ELF-1 (cell line): ENCODE measurements at regions not wholly inside any gene's neighbourhood (a gene's known extent, or its start where the extent isn't known, plus 50 kb on each side); places are given as distances from the start of the nearest gene placed in this dataset.
"Not testable (repeated sequence)": the region's sequence is repeated elsewhere in the genome, so short reads cannot be mapped to it uniquely, and the experiment has no call there.

Experiments used
- DNase-seq: peaks from one replicate; pipeline ENCODE4 v3.0.0-alpha.2; 2016; ENCODE audit warnings: low read depth, low spot score

GRCh38 chr2:208929894-208930427 is 493.9 kb upstream of the MAP2 start:
- DNase-seq = no peak

DNA sequence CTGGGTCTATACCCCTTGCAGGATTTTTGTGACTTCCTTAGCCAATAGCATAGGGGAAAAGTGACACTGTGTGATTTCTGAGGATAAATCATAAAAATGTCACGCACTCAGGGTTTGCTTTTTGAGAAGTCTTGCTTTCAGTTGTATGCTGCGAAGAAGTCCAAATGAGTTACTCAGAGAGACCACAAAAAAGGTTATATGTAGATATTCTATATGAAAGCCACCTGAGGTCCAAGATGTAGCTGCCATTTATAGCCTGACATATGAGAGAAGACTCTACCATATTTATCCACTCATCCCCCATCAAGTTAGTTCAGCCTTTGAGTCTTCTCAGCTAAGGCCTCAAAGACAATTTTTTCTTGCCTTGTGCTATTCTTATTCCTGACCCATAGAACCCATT is 488.3 kb upstream of the MAP2 start:
- no peak for DNase-seq

DNA sequence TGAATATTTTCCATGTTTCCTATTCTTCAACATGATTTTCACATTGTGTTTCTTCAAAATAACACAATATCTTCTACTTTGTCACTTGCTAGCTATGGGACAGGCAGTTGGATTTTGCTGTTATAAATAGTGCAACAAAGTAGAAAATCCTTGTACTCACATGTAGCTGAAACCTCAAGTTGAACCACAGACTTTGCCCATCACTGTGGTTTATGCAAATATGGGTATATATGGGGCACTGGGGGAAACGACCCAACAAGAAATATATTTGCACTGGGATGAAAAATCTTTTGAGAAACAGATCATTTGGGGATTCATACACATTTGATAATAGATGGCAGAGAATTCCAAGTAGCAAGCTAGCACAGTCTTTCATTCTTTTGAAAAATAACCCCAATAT is 486.3 kb upstream of the MAP2 start:
- no peak for DNase-seq

DNA sequence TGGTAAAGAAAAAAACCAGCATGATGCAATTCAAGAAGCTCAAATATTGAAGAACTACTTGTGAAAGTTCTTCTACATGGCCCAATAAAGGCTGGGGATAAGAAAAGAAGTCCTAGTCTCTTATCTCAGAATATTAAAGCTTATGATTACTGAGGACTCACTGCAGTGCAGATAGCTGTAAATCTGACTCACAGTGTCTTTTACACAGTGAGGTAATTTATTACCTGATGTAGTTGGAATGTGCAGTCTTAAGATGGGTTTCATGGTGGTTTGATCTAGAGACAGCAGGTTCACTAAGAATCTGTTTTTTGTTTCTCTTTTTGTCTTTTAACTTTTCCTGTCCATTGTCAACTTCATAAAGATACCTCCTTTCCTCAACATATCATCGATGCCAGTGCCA is 484.0 kb upstream of the MAP2 start:
- no peak for DNase-seq

- DNase-seq = no peak
These were observed 478.1 kb upstream of the MAP2 start for GRCh38 chr2:208945719-208946256.

- no peak for DNase-seq
These were observed 475.8 kb upstream of the MAP2 start for GRCh38 chr2:208948073-208948472.

- DNase-seq = no peak
These were observed 453.8 kb upstream of the MAP2 start for GRCh38 chr2:208970070-208970469.

- no peak for DNase-seq
These were observed 446.3 kb upstream of the MAP2 start for GRCh38 chr2:208977582-208977981.

DNA sequence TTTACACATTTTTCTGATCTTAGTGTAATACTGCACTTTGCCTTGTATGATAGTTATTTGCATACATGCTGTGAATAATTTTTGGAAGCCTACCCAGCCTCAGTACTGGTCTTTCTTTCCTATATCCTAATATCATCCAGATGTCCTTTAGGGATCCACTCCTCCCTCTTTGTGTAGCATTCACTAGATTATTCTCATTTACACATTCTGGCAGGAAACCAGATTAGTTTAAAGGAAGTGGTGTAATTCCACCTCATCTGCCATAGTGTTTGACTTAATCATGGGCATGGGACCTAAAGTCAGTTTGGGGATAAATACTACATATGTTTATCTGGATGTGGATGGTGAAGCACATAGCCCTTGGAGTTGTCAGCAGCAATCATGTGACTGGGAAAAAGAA is 444.9 kb upstream of the MAP2 start:
- no peak for DNase-seq

- DNase-seq = no peak
These were observed 443.5 kb upstream of the MAP2 start for GRCh38 chr2:208980321-208980720.

GRCh38 chr2:208982831-208983230 is 441.0 kb upstream of the MAP2 start:
- no peak for DNase-seq

DNA sequence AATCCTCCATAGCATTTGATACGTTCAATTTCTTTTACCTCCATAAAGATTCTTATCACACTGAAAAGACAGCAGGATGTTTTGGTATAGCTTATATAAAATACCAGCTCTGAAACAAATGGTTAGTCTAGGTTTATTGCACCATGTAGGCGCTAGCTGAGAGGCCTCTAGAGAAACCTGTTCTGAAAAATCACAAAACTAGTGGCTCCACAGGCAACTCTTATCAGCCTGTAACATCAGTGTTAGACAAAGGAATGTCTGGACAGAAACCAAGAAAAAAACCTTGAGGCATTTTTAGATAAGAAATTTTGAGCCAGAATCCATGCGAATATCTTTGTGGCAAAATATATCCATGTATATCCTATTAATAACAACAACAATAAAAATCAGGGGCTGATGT is 440.4 kb upstream of the MAP2 start:
- DNase-seq = peak; percentile 40

GRCh38 chr2:208984376-208985090 is 439.3 kb upstream of the MAP2 start:
- peak; percentile 4 for DNase-seq

- DNase-seq = no peak
These were observed 438.2 kb upstream of the MAP2 start for GRCh38 chr2:208985644-208986043.

- DNase-seq = no peak
These were observed 433.1 kb upstream of the MAP2 start for GRCh38 chr2:208990716-208991115.

GRCh38 chr2:208999911-209000310 is 423.9 kb upstream of the MAP2 start:
- no peak for DNase-seq

- no peak for DNase-seq
These were observed 421.8 kb upstream of the MAP2 start for GRCh38 chr2:209002054-209002453.

DNA sequence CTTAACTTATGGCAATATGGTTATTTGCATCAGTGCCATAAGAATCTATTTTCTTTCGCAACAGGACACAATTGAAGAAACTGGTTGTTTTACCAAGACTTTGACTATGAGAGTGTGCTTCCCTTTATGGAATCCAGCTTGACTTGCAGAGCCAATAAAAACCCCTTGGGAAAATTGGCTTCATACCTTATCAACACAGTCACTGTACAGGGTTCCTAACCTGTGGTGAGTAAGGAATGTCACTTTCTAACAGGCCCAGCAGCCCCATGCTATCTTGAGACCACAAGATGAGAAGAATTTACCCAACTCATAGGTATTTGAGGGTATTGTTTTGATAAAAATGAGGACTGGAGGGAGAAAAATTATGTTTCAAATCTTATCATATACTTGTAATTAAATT is 418.5 kb upstream of the MAP2 start:
- no peak for DNase-seq

GRCh38 chr2:209008636-209009287 is 415.1 kb upstream of the MAP2 start:
- DNase-seq = no peak

DNA sequence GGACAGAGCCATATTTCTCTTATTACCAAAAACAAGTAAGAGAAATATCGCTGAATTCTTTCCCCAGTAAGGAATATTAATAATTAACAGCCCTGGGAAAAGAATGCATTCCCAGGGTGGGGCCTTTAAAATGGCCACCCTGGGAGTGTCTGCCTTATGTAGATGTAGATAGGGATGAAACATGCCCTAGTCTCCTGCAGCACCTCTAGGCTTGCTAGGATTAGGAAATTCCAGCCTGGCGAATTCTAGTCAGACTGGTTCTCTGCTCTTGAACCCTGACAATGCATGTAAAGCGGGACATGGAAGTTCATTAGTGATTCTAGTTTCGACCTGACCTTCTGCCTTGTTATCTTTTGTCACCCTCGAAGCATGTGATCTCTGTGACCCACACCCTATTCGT is 405.2 kb upstream of the MAP2 start:
- DNase-seq = not testable (repeated sequence)

DNA sequence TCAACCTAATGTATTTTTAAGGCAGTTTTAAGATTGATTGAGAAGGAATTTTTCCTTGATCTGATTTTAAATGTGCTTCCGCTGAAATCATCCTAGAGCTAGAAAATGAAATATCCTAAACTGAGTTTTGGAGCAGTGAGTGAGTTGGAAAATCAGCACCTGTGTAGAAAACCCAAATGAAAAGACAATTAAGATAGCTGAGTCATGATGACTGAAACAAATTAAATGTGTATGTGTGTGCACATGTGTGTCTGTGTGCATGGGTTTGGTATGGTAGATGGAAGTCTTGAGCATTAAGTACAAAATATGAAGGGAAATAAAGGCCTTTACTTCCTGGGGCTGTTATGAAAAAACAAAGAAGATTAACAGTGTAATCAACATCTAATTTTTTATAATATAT is 394.6 kb upstream of the MAP2 start:
- DNase-seq = no peak

- DNase-seq = peak; percentile 9
These were observed 379.5 kb upstream of the MAP2 start for GRCh38 chr2:209044307-209044706.

- DNase-seq = no peak
These were observed 377.7 kb upstream of the MAP2 start for GRCh38 chr2:209046163-209046562.
